OCI-LY7 (cell line): ENCODE measurements at regions not wholly inside any gene's neighbourhood (a gene's known extent, or its start where the extent isn't known, plus 50 kb on each side); places are given as distances from the start of the nearest gene placed in this dataset.

Experiments
- BruUV-seq: library from RNA; stranded (reverse); fragments of 400-500 nt; replicated peaks from 2 replicates; lab custom pipeline; 2021; lab: Mats Ljungman, UMichigan
- CTCF ChIA-PET: fragments of 300-600 bp; sonication (Branson Sonifier 250); formaldehyde crosslinking; loops from one replicate; lab custom pipeline; 2022; ENCODE audit warnings: antibody characterized with exemption; ENCODE audit not compliant: unreplicated experiment; lab: Charles Lee
- POLR2A ChIA-PET: fragments of 300-600 bp; sonication (Branson Sonifier 250); formaldehyde crosslinking; loops from one replicate; lab custom pipeline; 2022; ENCODE audit warnings: antibody characterized with exemption; lab: Charles Lee
- DNase-seq: peaks from one replicate; pipeline ENCODE4 v3.0.0-alpha.2; 2015; ENCODE audit warnings: low spot score
- H2AFZ ChIP-seq: fragments of 200-600 bp; sonication (generic), shearing (Covaris generic); 2 replicates; pipeline ENCODE4 v1.6.1; 2014; ENCODE audit warnings: mild to moderate bottlenecking, antibody characterized with exemption, low read length, moderate library complexity
- H3K27ac ChIP-seq: fragments of 200-600 bp; sonication (generic); 2 replicates; pipeline ENCODE4 v1.5.1; 2014; ENCODE audit warnings: mixed run types, low read depth, mild to moderate bottlenecking, moderate library complexity, low read length, inconsistent platforms; ENCODE audit not compliant: poor library complexity, severe bottlenecking
- H3K36me3 ChIP-seq: fragments of 200-600 bp; sonication (generic); 2 replicates; pipeline ENCODE4 v1.6.1; 2014; ENCODE audit warnings: mild to moderate bottlenecking, antibody characterized with exemption, low read length, moderate library complexity, mixed read lengths; ENCODE audit not compliant: insufficient read depth
- H3K4me1 ChIP-seq: fragments of 200-600 bp; sonication (generic); 2 replicates; pipeline ENCODE4 v1.5.1; 2014; ENCODE audit warnings: mild to moderate bottlenecking, low read length; ENCODE audit not compliant: insufficient read depth, poor library complexity, severe bottlenecking
- H3K4me2 ChIP-seq: fragments of 200-600 bp; sonication (generic); 2 replicates; pipeline ENCODE4 v1.6.1; 2014; ENCODE audit warnings: mild to moderate bottlenecking, low read length
- H3K4me3 ChIP-seq: fragments of 200-600 bp; sonication (generic); 2 replicates; pipeline ENCODE4 v1.5.1; 2014; ENCODE audit warnings: mild to moderate bottlenecking, low read depth, low read length; ENCODE audit not compliant: poor library complexity, severe bottlenecking
- H3K79me2 ChIP-seq: fragments of 200-600 bp; sonication (generic); 2 replicates; pipeline ENCODE4 v1.6.1; 2016; ENCODE audit warnings: low read depth, mild to moderate bottlenecking, low read length, moderate library complexity, mixed read lengths; ENCODE audit not compliant: insufficient read depth
- H3K9me2 ChIP-seq: fragments of 200-600 bp; sonication (generic); 2 replicates; pipeline ENCODE4 v1.6.1; 2016; ENCODE audit warnings: mild to moderate bottlenecking, low read length, mixed read lengths; ENCODE audit not compliant: insufficient read depth
- H3K9me3 ChIP-seq: fragments of 200-600 bp; sonication (generic); 2 replicates; pipeline ENCODE4 v1.6.1; 2014; ENCODE audit warnings: mild to moderate bottlenecking, mixed run types, low read length, mixed read lengths
- H4K20me1 ChIP-seq: fragments of 200-600 bp; sonication (generic); 2 replicates; pipeline ENCODE4 v1.6.1; 2014; ENCODE audit warnings: mild to moderate bottlenecking, antibody characterized with exemption, low read length, moderate library complexity, mixed read lengths; ENCODE audit not compliant: insufficient read depth
- CTCF ChIP-seq: fragments of 200-600 bp; sonication (generic); conservative IDR thresholded peaks from 2 replicates; pipeline ENCODE4 v1.5.1; 2014; ENCODE audit warnings: mild to moderate bottlenecking, antibody characterized with exemption, low read length, moderate library complexity, mixed read lengths
- EZH2phosphoT487 ChIP-seq: fragments of 200-600 bp; sonication (generic); IDR thresholded peaks from 2 replicates; pipeline ENCODE4 v1.6.1; 2018; ENCODE audit warnings: low read depth, borderline replicate concordance, mild to moderate bottlenecking, mixed run types, antibody characterized with exemption, low read length, moderate library complexity, mixed read lengths
- intact Hi-C: fragments of 100-400 bp; cut with micrococcal nuclease; formaldehyde crosslinking; loops from one replicate; pipeline ENCODE4 v1.10.0; 2022; ENCODE audit not compliant: unreplicated experiment

- ChIA-PET POLR2A (no interaction called here), CTCF (no interaction called here)
- intact Hi-C loops, result no loop called here
- Histone ChIP-seq H4K20me1 (no peaks in the 10 kb centered on the region), H3K4me1 (no peaks in the 10 kb centered on the region), H3K9me3 (no peaks in the 10 kb centered on the region), H3K4me2 (no peak overlapping the region), H3K4me3 (no peak overlapping the region), H3K9me2 (no peaks in the 10 kb centered on the region), H3K27ac (no peak overlapping the region), H3K36me3 (no peaks in the 10 kb centered on the region), H2AFZ (no peak overlapping the region), H3K79me2 (no peaks in the 10 kb centered on the region)
- TF ChIP-seq EZH2phosphoT487 (no peak), CTCF (no peak)
- no peak for DNase-seq
- no TSS peak for BruUV-seq
Observed at GRCh38 chr21:18144339-18144738, 100.3 kb upstream of the CHODL start.

GRCh38 chr21:18142655-18143054 is 102.0 kb upstream of the CHODL start:
- H3K4me1 ChIP-seq, result no peaks in the 10 kb centered on the region
- BruUV-seq, result no TSS peak
- CTCF ChIA-PET, result no interaction called here
- intact Hi-C loops, result no loop called here
- TF ChIP-seq CTCF (no peak), EZH2phosphoT487 (no peak)
- no peak overlapping the region for H3K27ac ChIP-seq
- DNase-seq, result no peak
- no peaks in the 10 kb centered on the region for H4K20me1 ChIP-seq
- no peak overlapping the region for H3K4me2 ChIP-seq
- H3K9me3 ChIP-seq, result no peaks in the 10 kb centered on the region
- no peak overlapping the region for H2AFZ ChIP-seq
- no peaks in the 10 kb centered on the region for H3K36me3 ChIP-seq
- H3K9me2 ChIP-seq, result no peaks in the 10 kb centered on the region
- no peak overlapping the region for H3K4me3 ChIP-seq
- POLR2A ChIA-PET, result interaction anchor here (0.6 to 0.7 kb wide), 2 partner anchors 410 to 1294 kb away, joined by 3 read pairs; no protein-coding TSS in a partner anchor
- H3K79me2 ChIP-seq, result no peaks in the 10 kb centered on the region

GRCh38 chr21:18138507-18138906 is 106.1 kb upstream of the CHODL start:
- ChIA-PET POLR2A (interaction anchor here (0.6 kb wide), 1 partner anchor 11 kb away, joined by 6 read pairs; no protein-coding TSS in a partner anchor), CTCF (no interaction called here)
- Histone ChIP-seq H3K36me3 (no peaks in the 10 kb centered on the region), H4K20me1 (no peaks in the 10 kb centered on the region), H3K4me1 (no peaks in the 10 kb centered on the region), H3K9me2 (no peaks in the 10 kb centered on the region), H3K9me3 (no peaks in the 10 kb centered on the region), H2AFZ (no peak overlapping the region), H3K27ac (no peak overlapping the region), H3K4me2 (no peak overlapping the region), H3K79me2 (no peaks in the 10 kb centered on the region), H3K4me3 (no peak overlapping the region)
- BruUV-seq, result no TSS peak
- intact Hi-C loops, result no loop called here
- DNase-seq, result no peak
- no peak for TF ChIP-seq CTCF
- TF ChIP-seq EZH2phosphoT487, result no peak
